HCEC 1CT (cell line): ENCODE measurements at regions not wholly inside any gene's neighbourhood (a gene's known extent, or its start where the extent isn't known, plus 50 kb on each side); places are given as distances from the start of the nearest gene placed in this dataset.
"Not testable (repeated sequence)": the region's sequence is repeated elsewhere in the genome, so short reads cannot be mapped to it uniquely, and the experiment has no call there.

ENCODE experiments used
- DNase-seq: peaks from one replicate; pipeline ENCODE4 v3.0.0-alpha.2; 2017

DNA sequence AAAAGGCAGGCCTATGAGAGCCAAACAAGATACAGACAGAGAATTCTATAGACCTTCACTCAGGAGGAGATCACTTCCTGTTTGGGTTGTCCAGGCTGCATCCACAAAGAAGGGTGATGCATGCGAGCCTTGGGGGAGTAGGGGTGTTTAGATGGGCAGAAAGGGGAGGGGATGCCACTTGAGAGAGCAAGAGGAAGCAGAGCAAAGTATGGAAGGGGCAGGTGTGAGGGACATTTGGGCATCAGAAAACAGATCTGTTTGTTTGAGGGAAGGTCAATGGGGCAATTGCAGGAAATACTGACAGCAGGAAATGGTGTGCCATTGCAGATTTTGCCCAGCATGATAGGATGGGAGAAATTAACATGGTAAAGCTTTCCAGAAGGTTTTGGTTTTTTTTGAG, 146.4 kb upstream of the FOXN3 start:
- DNase-seq, result no peak

- no peak for DNase-seq
Measured at GRCh38 chr14:89551955-89552354, 134.9 kb upstream of the FOXN3 start.

DNA sequence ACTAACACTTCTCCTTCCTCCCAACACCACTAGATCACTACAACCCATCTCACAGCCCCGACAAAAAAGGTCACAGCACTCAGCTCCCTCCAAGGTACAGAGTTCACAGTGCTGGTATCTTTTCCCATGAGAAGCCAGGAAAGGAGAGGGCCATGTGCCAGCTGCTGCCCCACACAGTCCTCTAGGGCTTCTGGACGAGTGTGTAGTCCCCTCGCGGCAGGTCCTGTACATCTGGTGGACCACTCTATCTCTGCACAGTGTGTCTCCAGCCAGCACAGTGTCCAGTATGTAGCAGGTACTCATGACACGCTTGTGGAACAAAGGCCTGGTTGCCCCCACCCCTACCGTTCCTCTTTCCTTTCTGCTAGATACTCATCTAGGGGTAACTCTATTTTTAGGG, 134.4 kb upstream of the FOXN3 start:
- no peak for DNase-seq

DNA sequence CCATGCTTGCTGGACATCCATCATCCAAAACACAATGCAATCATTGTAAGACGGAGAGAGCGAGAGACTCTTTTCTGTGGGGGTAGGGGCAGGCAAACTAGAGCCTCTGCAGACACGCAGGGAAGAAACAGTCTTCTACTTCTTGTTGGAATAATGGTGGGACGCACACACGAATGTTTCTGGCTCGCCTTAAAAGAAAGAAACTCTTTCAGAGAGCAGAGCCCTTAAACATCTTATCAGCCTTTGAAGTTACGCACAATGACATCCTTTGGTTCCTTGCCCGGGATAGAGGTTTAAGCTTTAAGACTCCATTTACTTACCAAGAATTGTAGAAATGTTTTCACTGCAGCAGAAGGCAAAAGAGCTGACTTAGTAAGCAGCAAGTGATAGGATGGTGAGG, 133.8 kb upstream of the FOXN3 start:
- DNase-seq, result no peak

DNA sequence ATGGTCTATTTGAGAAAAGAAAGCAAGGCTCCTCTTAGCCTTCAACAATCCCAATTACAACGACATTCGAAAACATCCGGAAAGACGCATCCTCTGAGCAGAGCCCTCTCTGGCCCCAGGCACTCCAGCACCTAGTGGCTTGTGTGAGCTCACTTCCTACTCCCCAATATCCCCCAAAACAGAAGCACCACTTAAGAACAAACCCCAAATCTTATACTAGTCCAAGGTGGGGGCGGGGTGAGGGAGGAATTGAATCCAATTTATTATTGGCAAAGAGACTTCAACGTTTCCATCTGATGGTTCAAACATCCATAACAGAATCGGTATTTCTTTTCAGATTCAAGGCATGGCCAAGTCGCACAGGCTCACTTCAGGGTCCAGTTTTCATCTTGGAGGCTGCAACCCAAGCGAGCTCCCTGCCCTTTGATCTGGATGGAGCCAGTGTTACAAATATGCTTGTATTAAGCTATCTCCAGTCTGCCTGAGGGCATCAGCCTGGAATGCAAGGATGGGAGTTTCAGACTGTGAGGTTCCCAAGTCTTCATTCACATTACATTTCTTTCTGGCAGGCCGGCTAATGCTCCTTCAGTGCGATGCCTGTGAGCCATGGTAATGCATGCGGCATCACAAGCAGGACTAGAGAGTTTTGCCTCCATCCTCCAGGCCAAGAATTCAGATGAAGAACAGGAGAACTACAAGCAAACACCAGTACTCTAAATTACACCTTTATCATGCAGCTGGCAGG, 132.5 kb upstream of the FOXN3 start:
- no peak for DNase-seq

DNA sequence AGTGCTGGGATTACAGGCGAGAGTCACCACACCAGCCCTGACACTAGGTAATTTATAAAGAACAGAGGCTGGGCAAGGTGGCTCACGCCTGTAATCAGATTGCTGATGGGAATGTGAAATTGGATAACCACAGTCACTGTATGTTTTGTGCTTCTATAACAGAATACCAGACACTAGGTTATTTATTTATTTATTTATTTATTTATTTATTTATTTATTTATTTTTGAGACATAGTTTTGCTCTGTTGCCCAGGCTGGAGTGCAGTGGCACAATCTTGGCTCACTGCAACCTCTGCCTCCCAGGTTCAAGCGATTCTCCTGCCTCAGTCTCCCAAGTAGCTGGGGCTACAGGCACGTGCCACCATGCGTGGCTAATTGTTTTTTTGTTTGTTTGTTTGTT, 130.0 kb upstream of the FOXN3 start:
- DNase-seq, result not testable (repeated sequence)

DNA sequence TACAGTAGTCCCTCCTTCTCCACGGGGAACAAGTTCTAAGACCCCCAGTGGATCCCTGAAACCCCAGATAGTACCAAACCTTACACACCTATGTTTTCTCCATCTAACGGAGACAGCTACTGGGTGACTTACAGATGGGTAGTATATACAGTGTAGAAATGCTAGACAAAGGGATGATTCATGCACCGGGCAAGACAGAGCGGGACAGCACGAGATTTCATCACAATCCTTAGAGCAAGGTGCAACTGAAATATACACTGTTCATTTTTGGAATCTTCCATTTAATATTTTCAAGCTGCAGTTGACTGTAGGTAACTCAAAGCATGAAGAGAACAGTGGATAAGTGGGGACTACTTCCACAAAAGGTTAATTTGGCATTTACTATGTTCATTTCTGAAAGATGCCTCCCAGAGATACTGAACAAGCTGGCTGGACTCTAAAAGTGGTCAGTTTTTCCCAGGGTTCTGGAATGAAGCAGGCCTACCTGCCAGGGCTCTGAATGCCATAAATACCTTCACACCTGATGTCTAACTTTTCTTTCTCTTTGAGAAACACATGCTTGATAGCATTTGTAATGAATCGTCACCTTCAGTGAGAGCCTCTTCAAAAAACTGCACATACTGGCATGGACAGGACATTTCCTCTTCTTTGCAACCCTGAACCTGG, 127.7 kb upstream of the FOXN3 start:
- DNase-seq, result peak; percentile 17

DNA sequence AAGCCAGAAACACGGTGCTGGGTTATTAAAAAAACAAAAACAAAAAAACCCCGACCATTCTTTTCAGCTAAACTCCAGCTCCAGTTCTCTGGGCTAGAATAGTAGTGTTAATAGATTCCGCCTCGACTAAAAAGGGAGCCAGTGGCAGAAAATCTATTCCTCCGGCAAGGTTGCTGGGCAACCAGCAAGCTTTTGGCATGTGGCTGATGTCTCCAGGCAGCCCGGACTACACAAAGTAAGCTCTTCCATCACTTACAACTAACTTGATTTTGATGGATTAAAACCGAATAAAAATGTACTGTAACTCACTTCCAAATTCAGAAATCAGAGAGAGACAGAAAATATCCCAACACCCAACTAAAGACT, 126.4 kb upstream of the FOXN3 start:
- DNase-seq, result no peak

- DNase-seq, result no peak
Measured at GRCh38 chr14:89542786-89543424, 125.9 kb upstream of the FOXN3 start.

- peak; percentile 92 for DNase-seq
Measured at GRCh38 chr14:89540830-89541470, 123.9 kb upstream of the FOXN3 start.

DNA sequence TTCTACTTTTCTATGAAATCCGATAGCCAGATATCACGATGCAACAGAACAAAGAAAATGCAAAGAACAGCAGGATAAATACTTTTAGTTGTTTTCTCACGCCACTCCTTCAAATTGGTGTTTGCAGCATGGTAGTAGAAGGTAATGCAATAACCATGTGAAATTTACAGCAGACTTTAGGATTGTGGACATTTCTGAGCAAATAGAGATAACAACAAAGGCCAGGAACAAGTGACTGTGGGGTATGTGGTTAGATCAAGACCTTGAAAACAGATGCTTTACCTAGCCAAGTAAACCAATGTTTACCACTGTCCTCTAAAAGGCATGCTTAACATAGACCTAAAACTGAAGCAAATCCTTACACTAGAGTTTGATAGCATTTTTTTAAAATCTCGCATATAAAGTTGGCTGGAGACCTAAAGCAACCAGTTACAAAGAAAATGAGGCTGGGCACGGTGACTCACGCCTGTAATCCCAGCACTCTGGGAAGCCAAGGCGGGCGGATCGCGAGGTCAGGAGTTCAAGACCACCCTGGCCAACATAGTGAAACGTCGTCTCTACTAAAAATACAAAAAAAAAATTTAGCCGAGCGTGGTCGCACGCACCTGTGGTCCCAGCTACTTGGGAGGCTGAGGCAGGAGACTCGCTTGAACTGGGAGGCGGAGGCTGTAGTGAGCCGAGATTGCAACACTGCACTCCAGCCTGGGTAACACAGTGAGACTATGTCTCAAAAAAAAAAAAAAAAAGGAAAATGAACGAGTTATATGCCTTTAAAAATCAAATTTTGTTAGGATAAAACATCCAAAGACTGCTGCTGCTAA, 123.2 kb upstream of the FOXN3 start:
- no peak for DNase-seq

DNA sequence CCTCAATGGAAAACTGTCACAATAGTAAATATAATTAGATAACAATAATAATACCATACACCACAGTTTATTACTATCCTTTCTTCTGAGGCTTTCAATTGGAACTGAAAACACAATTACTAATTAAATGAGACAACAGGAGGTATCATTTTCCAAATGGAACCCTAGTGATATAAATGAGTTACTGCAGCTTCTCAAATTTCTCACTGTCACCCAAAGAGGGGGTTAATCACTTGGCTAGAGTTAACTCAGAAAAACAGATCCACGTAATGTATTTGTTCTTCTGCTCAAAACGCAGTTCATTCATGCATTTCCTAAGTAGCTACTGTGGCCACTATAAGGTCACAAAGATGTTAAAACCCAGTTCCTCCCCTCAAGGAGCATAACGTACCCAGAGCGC, 120.9 kb upstream of the FOXN3 start:
- DNase-seq, result no peak

DNA sequence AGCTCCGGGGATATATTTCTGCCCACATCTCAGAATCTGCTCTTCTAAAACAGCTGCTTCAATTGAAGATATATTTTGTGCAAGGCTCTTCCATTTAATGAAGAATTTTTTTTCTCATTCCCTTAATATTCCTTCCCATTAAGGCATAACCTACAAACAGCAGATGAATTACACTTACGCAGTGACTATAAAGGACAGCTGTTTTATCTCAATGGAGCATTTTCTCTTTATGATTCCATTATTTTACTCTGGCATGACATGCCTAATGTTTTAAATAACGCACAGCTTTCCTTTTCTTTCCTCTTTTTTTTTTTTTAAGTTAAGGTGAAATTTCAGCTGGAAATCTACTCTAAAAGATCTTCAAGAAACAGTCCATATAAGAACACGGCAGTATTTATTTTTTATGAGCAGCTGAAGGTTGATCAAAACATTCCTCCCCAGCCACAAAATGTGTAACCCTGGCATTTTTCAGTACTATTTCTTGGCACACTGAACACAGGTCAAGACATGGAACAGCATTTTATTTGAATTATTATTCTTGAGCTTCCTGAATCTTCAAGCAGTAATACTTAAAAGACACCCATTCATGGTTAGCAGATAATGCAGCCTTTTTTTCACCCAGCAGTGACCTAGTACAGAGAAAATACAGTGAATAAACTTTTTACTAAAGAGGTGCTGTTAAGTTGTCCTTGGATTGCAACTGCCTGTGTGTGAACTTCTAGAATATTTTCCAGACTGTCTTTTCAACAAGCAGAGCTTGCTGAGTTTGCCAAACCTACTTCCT, 118.1 kb upstream of the FOXN3 start:
- peak; percentile 20 for DNase-seq

- no peak for DNase-seq
Measured at GRCh38 chr14:89533766-89534165, 116.7 kb upstream of the FOXN3 start.

- DNase-seq, result no peak
Measured at GRCh38 chr14:89533136-89533535, 116.1 kb upstream of the FOXN3 start.

- DNase-seq, result no peak
Measured at GRCh38 chr14:89531661-89532335, 114.8 kb upstream of the FOXN3 start.

GRCh38 chr14:89524990-89525667, 108.1 kb upstream of the FOXN3 start:
- no peak for DNase-seq

DNA sequence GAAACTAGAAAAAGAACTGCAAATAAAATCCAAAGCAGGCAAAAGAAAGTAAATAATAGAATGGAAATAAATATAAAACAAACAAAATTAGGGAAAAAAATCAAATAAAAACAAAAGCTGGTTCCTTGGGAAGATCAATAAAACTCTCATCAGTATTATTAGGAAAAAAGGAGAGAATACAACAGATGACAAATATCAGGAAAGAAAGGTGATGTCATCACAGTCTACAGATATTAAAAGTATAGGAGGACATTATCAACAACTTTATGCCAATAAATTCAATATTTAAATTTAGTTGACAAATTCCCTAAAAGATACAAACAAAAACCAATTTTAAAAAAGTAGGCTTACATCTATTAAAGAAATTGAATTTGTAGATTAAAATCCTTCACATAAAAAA, 107.4 kb upstream of the FOXN3 start:
- no peak for DNase-seq

- DNase-seq, result no peak
Measured at GRCh38 chr14:89521988-89522387, 105.0 kb upstream of the FOXN3 start.

DNA sequence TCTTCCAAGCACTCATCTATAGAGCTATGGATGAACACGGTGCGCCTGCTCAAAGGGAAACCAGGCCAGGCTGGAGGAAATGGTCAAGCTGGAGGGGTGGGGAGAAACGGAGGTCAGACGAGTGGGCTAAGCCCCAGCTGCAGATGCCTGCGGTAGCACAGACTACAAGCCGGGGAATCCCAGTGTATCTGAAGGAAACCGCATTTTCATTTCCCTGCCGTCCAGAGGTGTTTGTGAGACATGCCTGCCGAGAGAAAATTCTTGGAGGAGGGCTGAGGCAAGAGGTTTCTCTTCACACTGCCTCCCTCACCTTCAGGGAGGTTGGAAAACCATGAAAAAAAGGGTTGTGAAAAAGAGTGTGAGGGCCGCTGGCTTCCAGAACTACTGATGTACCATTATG, 102.0 kb upstream of the FOXN3 start:
- DNase-seq, result no peak

GRCh38 chr14:89516173-89516572, 99.1 kb upstream of the FOXN3 start:
- no peak for DNase-seq
